Neural cell (in vitro differentiated cells): ENCODE measurements at regions not wholly inside any gene's neighbourhood (a gene's known extent, or its start where the extent isn't known, plus 50 kb on each side); places are given as distances from the start of the nearest gene placed in this dataset.

Source experiments
- EP300 ChIP-seq: fragments of 450-650 bp; conservative IDR thresholded peaks from 2 replicates; pipeline ENCODE4 v1.6.1; 2014; ENCODE audit warnings: antibody characterized with exemption, mild to moderate bottlenecking, moderate library complexity; ENCODE audit not compliant: poor library complexity, severe bottlenecking
- EZH2 ChIP-seq: fragments of 200-600, 300-800 bp; shearing (Covaris generic), sonication (generic); IDR thresholded peaks from 2 replicates; pipeline ENCODE4 v1.6.1; 2014; ENCODE audit warnings: antibody characterized with exemption, low read length, borderline replicate concordance, mild to moderate bottlenecking; ENCODE audit not compliant: insufficient read depth, poor library complexity, severe bottlenecking
- MXI1 ChIP-seq: fragments of 450-650 bp; conservative IDR thresholded peaks from 2 replicates; pipeline ENCODE4 v1.6.1; 2014; ENCODE audit warnings: antibody characterized with exemption, mild to moderate bottlenecking; ENCODE audit not compliant: poor library complexity, severe bottlenecking
- POLR2AphosphoS5 ChIP-seq: IDR thresholded peaks from 2 replicates; pipeline ENCODE4 v1.6.1; 2012
- RAD21 ChIP-seq: fragments of 450-650 bp; conservative IDR thresholded peaks from 2 replicates; pipeline ENCODE4 v1.6.1; 2014; ENCODE audit warnings: antibody characterized with exemption, mild to moderate bottlenecking, moderate library complexity
- REST ChIP-seq: IDR thresholded peaks from 2 replicates; pipeline ENCODE4 v1.6.1; 2012; ENCODE audit warnings: borderline replicate concordance
- SMC3 ChIP-seq: fragments of 450-650 bp; conservative IDR thresholded peaks from 2 replicates; pipeline ENCODE4 v1.6.1; 2014; ENCODE audit warnings: antibody characterized with exemption, mild to moderate bottlenecking, moderate library complexity; ENCODE audit not compliant: poor library complexity
- TF ChIP-seq, protein P1 (sequence below): fragments of 450-650 bp; IDR thresholded peaks from 2 replicates; pipeline ENCODE4 v1.5.1; 2014; ENCODE audit warnings: antibody characterized with exemption, mild to moderate bottlenecking, moderate library complexity; ENCODE audit not compliant: poor library complexity, severe bottlenecking

DNA sequence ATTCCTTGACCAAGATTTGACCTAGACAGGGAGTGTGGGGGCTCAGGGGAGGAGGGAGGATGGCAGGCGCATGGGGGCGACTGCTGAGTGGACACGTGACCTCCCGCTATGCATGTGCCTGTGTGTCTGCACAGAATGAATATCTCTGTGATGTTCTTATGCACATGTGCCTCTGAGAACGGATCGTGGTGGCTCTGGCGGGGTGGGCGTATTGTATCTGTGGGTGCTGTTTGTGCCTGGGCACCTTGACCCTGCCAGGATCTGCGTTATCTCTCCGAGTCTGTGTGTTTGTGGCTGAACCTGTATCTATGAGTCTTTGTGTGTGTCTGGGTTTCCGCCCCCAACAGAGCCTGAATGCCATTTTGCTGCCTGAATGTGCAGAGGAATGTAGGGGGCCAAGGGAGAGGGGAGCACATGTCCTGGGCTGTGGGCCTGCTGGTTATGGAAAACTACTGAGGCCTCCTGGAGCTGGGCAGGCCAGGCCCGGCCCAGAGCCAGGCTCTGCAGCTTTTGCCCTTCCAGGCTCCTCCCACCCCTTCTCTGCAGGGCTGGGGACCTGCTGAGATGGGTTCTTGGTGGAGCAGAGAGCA lies 102.5 kb downstream of the EBNA1BP2 start:
- TF ChIP-seq POLR2AphosphoS5 (no peak), SMC3 (no peak), MXI1 (no peak), EZH2 (no peak), EP300 (no peak), RAD21 (no peak), REST (no peak)
- TF ChIP-seq, protein P1, sequence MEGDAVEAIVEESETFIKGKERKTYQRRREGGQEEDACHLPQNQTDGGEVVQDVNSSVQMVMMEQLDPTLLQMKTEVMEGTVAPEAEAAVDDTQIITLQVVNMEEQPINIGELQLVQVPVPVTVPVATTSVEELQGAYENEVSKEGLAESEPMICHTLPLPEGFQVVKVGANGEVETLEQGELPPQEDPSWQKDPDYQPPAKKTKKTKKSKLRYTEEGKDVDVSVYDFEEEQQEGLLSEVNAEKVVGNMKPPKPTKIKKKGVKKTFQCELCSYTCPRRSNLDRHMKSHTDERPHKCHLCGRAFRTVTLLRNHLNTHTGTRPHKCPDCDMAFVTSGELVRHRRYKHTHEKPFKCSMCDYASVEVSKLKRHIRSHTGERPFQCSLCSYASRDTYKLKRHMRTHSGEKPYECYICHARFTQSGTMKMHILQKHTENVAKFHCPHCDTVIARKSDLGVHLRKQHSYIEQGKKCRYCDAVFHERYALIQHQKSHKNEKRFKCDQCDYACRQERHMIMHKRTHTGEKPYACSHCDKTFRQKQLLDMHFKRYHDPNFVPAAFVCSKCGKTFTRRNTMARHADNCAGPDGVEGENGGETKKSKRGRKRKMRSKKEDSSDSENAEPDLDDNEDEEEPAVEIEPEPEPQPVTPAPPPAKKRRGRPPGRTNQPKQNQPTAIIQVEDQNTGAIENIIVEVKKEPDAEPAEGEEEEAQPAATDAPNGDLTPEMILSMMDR = no peak
